GM21723 (cell line): ENCODE measurements at regions not wholly inside any gene's neighbourhood (a gene's known extent, or its start where the extent isn't known, plus 50 kb on each side); places are given as distances from the start of the nearest gene placed in this dataset.

Source experiments
- ATAC-seq: cut with Tn5 transposase; IDR thresholded peaks from one replicate; pipeline ENCODE4 v1.9.1; 2021; ENCODE audit warnings: mild to moderate bottlenecking, moderate library complexity; ENCODE audit not compliant: unreplicated experiment

DNA sequence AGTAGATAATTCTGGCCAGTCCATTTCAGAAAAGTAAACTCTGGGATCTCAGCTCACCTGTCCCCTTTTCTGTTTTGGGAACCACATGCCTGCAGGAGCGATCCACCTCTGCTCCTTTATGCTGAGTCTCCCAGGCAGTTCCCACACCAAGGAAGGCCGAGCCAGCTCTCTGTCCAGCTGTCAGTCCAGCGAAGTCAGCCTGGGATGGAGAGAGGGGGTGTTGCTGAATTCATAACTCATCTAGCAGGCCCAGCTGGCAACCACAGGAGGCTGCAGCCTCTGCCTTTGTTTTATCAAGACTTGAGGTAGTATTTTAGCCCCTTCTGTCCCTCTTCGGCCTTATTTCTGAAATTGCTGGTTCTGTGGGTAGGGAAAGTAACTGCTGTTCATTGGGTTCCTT is 209.9 kb downstream of the ARL4C start:
- no peak for ATAC-seq

GRCh38 chr2:234286118-234286598 is 210.7 kb downstream of the ARL4C start:
- ATAC-seq = no peak

- no peak for ATAC-seq
Observed at GRCh38 chr2:234285541-234285940, 211.3 kb downstream of the ARL4C start.

GRCh38 chr2:234279637-234280036 is 217.2 kb downstream of the ARL4C start:
- ATAC-seq = no peak

DNA sequence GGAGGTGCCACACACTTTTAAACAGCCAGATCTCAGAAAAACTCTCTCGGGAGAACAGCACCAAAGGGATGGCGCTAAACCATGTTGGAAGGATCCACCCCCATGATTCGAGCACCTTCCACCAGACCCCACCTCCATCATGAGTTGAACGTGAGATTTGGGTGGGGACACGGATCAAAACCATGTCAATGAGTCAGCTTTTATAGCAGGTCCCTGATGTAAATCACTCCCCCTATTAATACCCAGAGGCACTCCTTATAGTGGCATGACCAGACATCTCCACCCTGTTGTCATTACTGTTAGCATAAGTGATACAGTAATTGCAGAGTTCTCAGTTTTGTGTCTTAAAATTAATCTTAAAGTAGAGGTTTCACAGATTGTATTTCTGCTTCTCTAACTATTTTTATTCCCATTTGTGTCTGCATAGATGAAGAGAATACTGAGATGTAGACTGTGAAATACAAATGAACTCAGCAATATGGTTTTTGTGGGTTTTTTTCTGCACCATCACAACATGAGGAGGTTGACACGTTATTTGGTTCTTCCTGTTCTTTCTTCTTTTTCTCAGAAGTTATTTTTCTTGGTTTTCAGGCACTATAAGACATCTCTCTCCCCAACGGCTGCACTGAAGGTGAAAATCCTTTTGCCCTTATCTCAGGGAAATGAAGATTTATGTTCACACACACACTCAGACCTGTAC is 218.2 kb downstream of the ARL4C start:
- ATAC-seq = no peak

GRCh38 chr2:234275515-234275914 is 221.4 kb downstream of the ARL4C start:
- ATAC-seq = no peak

GRCh38 chr2:234273887-234274584 is 222.8 kb downstream of the ARL4C start:
- no peak for ATAC-seq

DNA sequence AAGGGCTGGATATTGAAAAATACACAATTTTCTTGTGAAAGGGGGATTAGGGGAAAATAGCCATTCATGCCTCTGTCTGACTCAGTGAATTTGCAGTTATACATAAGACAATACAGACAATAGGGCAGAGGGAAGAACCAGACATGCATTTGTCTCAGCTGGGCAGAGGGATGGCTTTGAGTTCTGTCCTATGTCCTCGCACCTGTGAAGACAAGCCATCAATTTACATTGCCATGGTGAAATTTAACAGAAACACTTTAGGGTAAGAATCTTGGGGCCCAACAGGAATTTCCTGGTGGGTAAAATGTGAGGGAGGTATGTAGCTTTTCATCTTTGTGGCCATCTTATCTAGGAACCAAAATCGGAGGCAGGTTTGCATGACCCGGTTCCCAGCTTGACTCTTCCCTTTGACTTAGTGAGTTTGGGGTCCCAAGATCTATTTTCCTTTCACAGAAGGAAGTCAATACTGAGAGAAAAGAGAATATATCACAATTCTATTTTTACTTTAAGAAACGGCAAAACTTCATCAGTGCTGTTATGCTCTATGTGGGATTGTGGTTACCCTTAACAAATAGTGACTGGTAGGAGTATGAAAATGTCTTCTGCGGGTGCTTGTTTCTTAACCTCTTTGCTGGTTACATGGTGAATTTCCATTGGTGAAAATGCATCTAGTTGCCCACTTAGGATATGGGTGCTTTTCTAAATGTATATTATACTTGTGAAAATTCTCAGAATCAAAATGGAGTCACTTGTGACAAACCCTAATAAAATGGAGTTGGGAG is 221.8 kb downstream of the SPP2 start:
- no peak for ATAC-seq

DNA sequence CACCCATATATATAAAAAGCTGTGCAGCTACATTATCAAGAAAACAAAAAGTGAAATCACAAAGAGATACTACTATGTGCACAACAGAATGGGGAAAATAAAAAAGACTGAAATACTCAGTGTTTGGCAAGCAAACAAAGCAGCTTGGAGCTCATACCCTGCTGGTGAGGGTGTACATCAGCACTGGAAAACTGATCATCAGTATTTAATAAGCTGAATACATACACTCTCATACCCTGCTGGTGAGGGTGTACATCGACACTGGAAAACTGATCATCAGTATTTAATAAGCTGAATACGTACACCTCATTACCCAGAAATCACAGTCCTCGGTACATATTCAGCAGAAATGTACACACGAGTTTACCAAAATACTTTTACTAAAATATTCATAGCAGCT is 220.8 kb downstream of the SPP2 start:
- ATAC-seq = no peak

DNA sequence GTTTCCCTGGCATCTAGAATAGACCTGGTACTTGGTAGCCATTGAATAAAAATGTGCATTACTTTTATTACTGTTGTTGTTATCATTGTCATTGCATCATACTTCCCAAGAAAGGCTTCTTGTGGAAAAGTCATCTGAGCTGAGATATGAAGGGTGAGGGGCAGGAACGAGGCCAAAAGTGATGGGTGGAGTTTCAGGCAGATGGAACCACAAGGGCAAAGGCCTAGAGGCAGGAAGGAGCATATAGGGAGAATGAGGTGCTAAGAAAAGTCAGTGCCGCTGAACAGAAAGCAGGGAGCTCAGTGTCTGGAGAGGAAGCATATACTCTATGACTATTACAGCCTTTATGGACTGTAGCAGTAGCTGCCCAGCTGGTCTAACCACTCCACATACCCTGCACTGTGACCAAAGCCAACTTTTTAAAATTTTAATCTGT is 219.3 kb downstream of the SPP2 start:
- ATAC-seq = no peak

GRCh38 chr2:234267534-234267933 is 217.0 kb downstream of the SPP2 start:
- ATAC-seq = no peak

- ATAC-seq = no peak
Observed at GRCh38 chr2:234266952-234267351, 216.4 kb downstream of the SPP2 start.

DNA sequence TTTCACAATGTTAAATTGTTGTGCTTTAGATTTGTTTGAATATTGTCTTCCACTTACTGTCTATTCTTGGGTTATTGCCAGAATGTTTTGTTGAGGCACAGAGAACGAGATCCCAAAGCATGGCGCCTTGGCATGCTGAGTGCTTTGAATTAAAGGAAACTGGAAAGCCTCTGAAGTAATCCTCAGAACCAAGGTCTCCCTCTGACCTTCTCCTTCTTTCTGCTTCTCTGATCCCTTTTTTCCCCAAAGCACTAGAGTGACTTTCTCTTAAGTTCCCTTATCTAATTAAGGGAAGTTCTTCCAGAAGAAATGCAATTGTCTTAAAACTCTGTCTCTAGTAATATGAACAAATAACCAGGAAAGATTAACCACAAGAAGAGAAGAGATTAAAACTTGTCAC is 214.7 kb downstream of the SPP2 start:
- ATAC-seq = no peak

DNA sequence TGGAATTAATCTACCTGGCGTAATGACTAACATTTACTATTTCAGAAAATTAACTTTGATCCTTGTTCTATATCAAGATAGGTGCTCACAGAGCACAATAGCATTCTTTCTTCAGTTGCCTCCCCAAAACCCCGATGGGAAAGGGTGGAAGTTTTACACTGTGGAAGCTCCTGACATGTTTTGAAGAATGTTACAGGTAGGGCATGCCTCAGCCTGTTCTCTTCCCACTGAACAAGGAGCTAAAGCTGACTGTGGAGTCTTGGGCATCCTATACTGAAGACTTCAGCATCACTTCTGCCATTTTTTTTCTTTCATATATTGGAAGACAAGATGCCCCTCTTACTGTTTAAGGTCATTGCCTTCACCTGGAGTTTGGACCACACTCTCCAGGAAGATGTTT is 211.2 kb downstream of the SPP2 start:
- no peak for ATAC-seq

- no peak for ATAC-seq
Observed at GRCh38 chr2:234259440-234259839, 208.9 kb downstream of the SPP2 start.

GRCh38 chr2:234258562-234259141 is 208.2 kb downstream of the SPP2 start:
- ATAC-seq = no peak

DNA sequence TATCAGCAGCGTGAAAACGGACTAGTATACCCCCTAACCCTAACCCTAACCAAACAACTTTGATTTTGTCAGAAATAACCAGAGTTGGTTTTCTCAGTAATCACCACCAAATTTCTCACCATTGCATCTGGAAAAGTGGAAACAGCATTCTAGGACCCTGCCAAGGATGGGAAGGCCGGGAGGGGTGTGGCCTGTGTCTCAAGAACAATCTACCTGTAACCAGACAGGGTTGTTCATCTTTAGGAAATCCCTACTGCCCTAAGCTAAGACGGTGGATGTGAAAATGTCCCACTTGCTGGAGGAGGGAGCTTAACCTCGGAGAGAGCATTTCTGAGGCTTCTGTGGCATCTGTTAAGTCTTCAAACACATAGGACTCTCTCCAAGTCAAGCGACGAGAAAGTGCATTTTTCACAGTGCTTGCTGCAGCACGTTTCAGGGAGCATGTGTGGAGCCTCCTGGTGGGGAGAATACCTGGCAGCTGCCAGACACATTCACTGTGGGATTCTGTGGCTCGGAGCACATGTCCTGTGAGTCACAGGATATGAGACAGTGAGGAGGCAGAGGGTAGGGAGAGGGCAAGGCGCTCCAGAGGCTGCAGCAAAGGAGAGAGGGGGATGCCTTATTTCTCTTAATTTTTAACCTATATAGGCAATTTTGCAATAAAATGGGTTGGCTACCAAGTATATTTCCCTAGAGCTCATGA is 207.5 kb downstream of the SPP2 start:
- no peak for ATAC-seq

- ATAC-seq = no peak
Observed at GRCh38 chr2:234256516-234256915, 206.0 kb downstream of the SPP2 start.

- ATAC-seq = no peak
Observed at GRCh38 chr2:234254783-234255521, 204.4 kb downstream of the SPP2 start.

- no peak for ATAC-seq
Observed at GRCh38 chr2:234252772-234253171, 202.3 kb downstream of the SPP2 start.
